ENCODE measurements at regions not wholly inside any gene's neighbourhood (a gene's known extent, or its start where the extent isn't known, plus 50 kb on each side); places are given as distances from the start of the nearest gene placed in this dataset.

- TF ChIP-seq ZFP41 (tag by site-specific recombination; IDR thresholded peaks at IDR 0.05; ENCODE audit: borderline replicate concordance) = no peak
- no peak for TF ChIP-seq WT1 (tag by site-specific recombination; IDR thresholded peaks at IDR 0.05)
- no peak for TF ChIP-seq ZNF175 (tag by site-specific recombination; IDR thresholded peaks at IDR 0.05)
Observed at GRCh38 chr7:91459539-91459938, 195.3 kb downstream of the FZD1 start (continued).

- Histone ChIP-seq H3K27ac (ENCODE audit: extremely low read depth, low read depth, low read length) (no peak overlapping the region), H3K4me3 (ENCODE audit: low read depth, low read length) (no peak overlapping the region), H3K4me1 (ENCODE audit: control insufficient read depth, insufficient read depth, low read length) (no peaks in the 10 kb centered on the region), H3K9me3 (ENCODE audit: control insufficient read depth, insufficient read depth, low read depth, low read length) (no peaks in the 10 kb centered on the region), H3K36me3 (ENCODE audit: control insufficient read depth in 2 of 2, insufficient read depth in 1 of 2, low read length in 2 of 2) (no peaks in the 10 kb centered on the region)
- POLR2A ChIA-PET = no interaction called here
- no peak for TF ChIP-seq ZBTB26 (tag by site-specific recombination; optimal IDR thresholded peaks at IDR 0.05)
- TF ChIP-seq ZSCAN23 (tag by site-specific recombination; IDR thresholded peaks at IDR 0.05) = no peak
- no peak for TF ChIP-seq HIC1 (tag by site-specific recombination; IDR thresholded peaks at IDR 0.05)
- TF ChIP-seq MZF1 (tag by site-specific recombination; IDR thresholded peaks at IDR 0.05; ENCODE audit: borderline replicate concordance) = no peak
- TF ChIP-seq ZNF280D (tag by site-specific recombination; IDR thresholded peaks at IDR 0.05) = no peak
- no peak for TF ChIP-seq ZNF692 (tag by site-specific recombination; IDR thresholded peaks at IDR 0.05)
- no peak for TF ChIP-seq ZNF16 (tag by site-specific recombination; IDR thresholded peaks at IDR 0.05; ENCODE audit: low read depth)
- TF ChIP-seq ZNF585B (tag by site-specific recombination; IDR thresholded peaks at IDR 0.05) = no peak
- no peak for TF ChIP-seq RBAK (tag by site-specific recombination; IDR thresholded peaks at IDR 0.05)
- TF ChIP-seq ZNF140 (tag by site-specific recombination; IDR thresholded peaks at IDR 0.05) = no peak
- TF ChIP-seq ZNF549 (tag by site-specific recombination; IDR thresholded peaks at IDR 0.05) = no peak
- no peak for TF ChIP-seq TRIM28 (IDR thresholded peaks at IDR 0.05; ENCODE audit: borderline replicate concordance, low read length)
- no peak for TF ChIP-seq ZNF660 (tag by site-specific recombination; IDR thresholded peaks at IDR 0.05)
- no peak for TF ChIP-seq ZNF114 (tag by site-specific recombination; IDR thresholded peaks at IDR 0.05)
- no peak for TF ChIP-seq ZNF133 (tag by site-specific recombination; IDR thresholded peaks at IDR 0.05)
- CTCF ChIA-PET = interaction anchor here (0.6 kb wide), 1 partner anchor 331 kb away, joined by 3 read pairs; no protein-coding TSS in a partner anchor
Observed at GRCh38 chr7:91462316-91462715, 198.1 kb downstream of the FZD1 start.
